ENCODE measurements at regions not wholly inside any gene's neighbourhood (a gene's known extent, or its start where the extent isn't known, plus 50 kb on each side); places are given as distances from the start of the nearest gene placed in this dataset.

- TF ChIP-seq, protein P1, sequence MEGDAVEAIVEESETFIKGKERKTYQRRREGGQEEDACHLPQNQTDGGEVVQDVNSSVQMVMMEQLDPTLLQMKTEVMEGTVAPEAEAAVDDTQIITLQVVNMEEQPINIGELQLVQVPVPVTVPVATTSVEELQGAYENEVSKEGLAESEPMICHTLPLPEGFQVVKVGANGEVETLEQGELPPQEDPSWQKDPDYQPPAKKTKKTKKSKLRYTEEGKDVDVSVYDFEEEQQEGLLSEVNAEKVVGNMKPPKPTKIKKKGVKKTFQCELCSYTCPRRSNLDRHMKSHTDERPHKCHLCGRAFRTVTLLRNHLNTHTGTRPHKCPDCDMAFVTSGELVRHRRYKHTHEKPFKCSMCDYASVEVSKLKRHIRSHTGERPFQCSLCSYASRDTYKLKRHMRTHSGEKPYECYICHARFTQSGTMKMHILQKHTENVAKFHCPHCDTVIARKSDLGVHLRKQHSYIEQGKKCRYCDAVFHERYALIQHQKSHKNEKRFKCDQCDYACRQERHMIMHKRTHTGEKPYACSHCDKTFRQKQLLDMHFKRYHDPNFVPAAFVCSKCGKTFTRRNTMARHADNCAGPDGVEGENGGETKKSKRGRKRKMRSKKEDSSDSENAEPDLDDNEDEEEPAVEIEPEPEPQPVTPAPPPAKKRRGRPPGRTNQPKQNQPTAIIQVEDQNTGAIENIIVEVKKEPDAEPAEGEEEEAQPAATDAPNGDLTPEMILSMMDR (IDR thresholded peaks at IDR 0.05; ENCODE audit: low read length): no peak
- no peak for TF ChIP-seq EZH2 (IDR thresholded peaks at IDR 0.05; ENCODE audit: borderline replicate concordance, low read length)
Measured at GRCh38 chr4:30953799-30954198, 233.6 kb downstream of the PCDH7 start.

Measured in OCI-LY1 (cell line).